AG20443 (cell line): ENCODE measurements at regions not wholly inside any gene's neighbourhood (a gene's known extent, or its start where the extent isn't known, plus 50 kb on each side); places are given as distances from the start of the nearest gene placed in this dataset.
A peak's percentile ranks its signal among the peaks of the same experiment; 100 is the strongest.

ENCODE experiments used
- DNase-seq: peaks from one replicate; pipeline ENCODE4 v3.0.0; 2012; ENCODE audit warnings: low spot score, mixed read lengths

GRCh38 chr20:12891643-12892042 is 117.1 kb upstream of the SPTLC3 start:
- no peak for DNase-seq

GRCh38 chr20:12893019-12893418 is 115.8 kb upstream of the SPTLC3 start:
- DNase-seq: no peak

- DNase-seq: no peak
Observed at GRCh38 chr20:12893653-12894052, 115.1 kb upstream of the SPTLC3 start.

GRCh38 chr20:12894089-12894488 is 114.7 kb upstream of the SPTLC3 start:
- DNase-seq: no peak

- DNase-seq: no peak
Observed at GRCh38 chr20:12896180-12896579, 112.6 kb upstream of the SPTLC3 start.

GRCh38 chr20:12902992-12903391 is 105.8 kb upstream of the SPTLC3 start:
- DNase-seq: no peak

- DNase-seq: no peak
Observed at GRCh38 chr20:12906361-12906760, 102.4 kb upstream of the SPTLC3 start.

- DNase-seq: no peak
Observed at GRCh38 chr20:12911372-12911771, 97.4 kb upstream of the SPTLC3 start.

GRCh38 chr20:12913781-12914443 is 94.9 kb upstream of the SPTLC3 start:
- no peak for DNase-seq

GRCh38 chr20:12914804-12915203 is 94.0 kb upstream of the SPTLC3 start:
- no peak for DNase-seq

GRCh38 chr20:12916699-12917098 is 92.1 kb upstream of the SPTLC3 start:
- no peak for DNase-seq

GRCh38 chr20:12924126-12924525 is 84.6 kb upstream of the SPTLC3 start:
- no peak for DNase-seq

- peak; percentile 89 for DNase-seq
Observed at GRCh38 chr20:12925210-12925755, 83.5 kb upstream of the SPTLC3 start.

GRCh38 chr20:12925863-12926793 is 82.6 kb upstream of the SPTLC3 start:
- DNase-seq: no peak

GRCh38 chr20:12927489-12927888 is 81.3 kb upstream of the SPTLC3 start:
- no peak for DNase-seq

GRCh38 chr20:12928358-12928754 is 80.4 kb upstream of the SPTLC3 start:
- no peak for DNase-seq

GRCh38 chr20:12928755-12929401 is 79.9 kb upstream of the SPTLC3 start:
- peak; percentile 56 for DNase-seq

- no peak for DNase-seq
Observed at GRCh38 chr20:12936020-12936419, 72.8 kb upstream of the SPTLC3 start.

- DNase-seq: no peak
Observed at GRCh38 chr20:12936524-12936923, 72.2 kb upstream of the SPTLC3 start.

- DNase-seq: no peak
Observed at GRCh38 chr20:12941025-12941424, 67.7 kb upstream of the SPTLC3 start.

GRCh38 chr20:12942123-12942522 is 66.6 kb upstream of the SPTLC3 start:
- no peak for DNase-seq

GRCh38 chr20:12946789-12947188 is 62.0 kb upstream of the SPTLC3 start:
- DNase-seq: no peak

- DNase-seq: no peak
Observed at GRCh38 chr20:12947691-12948090, 61.1 kb upstream of the SPTLC3 start.
